Stimulated activated CD4-positive, alpha-beta T cell treated with anti-CD3 and anti-CD28 coated beads, Interleukin-2, amount 100 ng/mL, for 48 hours (primary cell): ENCODE measurements at regions not wholly inside any gene's neighbourhood (a gene's known extent, or its start where the extent isn't known, plus 50 kb on each side); places are given as distances from the start of the nearest gene placed in this dataset.

Source experiments
- DNase-seq, 2 donors: peaks; one replicate each; pipeline ENCODE4 v3.0.0-alpha.2; 2020

DNA sequence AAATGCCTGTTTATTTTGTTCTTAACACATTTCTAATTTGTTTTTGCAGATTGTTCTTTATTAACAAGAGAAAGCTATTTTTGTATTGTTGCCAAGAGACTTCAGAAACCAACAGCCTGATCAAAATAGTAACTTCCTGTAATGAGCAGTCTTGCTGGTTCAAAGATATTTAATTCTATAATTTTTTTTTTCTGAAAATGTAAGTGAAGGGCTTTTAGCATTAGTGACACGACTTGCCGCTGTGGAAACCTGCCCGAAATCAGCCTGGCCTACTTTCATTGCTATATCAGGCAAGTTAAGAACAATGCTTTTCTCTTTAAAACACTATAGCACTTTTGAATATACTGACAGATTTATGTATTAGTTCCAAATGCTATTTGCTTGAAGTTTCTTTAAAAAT, 374.3 kb downstream of the EFNB2 start:
- DNase-seq: no peak

DNA sequence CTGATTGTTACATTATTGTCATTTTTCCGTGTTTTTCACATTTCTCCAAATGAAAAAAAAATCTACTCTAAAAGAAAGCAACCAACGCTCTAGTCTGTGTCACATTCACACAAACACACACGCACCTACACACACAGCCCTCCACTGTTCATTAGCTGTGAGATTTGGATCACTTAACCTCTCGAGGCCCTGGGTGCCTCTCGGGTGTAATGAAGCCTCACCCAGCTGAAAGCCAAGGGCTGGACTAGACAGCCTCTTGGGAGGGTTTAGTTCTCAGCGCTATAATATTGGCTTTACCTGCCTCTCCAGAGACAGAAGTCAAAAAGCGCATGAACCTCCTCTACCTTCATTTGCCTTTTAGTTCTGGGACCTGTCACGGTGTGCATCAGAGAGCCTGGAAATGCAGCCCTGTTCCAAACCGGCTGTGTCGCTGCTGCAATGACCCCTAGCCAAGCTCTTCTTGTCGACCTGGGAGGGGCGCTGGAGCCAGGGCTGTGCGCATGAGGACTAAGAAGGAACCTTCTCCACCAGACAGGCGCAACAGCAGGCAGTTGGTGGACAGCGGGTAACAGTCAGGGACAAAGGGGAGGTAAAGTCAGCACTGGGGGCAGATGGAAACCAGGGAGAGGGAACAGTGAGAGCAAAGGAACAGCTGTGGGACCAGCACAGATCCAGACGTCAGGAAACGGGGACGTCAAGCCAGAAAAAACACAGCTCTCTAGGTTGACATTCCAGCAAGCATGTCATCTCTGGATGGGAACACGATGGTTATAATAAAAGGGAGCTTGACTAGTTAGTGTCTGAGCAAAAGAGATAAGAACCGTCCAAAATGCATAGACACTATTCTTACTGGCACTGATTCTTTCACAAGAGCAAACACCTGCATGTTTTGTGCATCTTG, 375.9 kb downstream of the EFNB2 start:
- DNase-seq: no peak

DNA sequence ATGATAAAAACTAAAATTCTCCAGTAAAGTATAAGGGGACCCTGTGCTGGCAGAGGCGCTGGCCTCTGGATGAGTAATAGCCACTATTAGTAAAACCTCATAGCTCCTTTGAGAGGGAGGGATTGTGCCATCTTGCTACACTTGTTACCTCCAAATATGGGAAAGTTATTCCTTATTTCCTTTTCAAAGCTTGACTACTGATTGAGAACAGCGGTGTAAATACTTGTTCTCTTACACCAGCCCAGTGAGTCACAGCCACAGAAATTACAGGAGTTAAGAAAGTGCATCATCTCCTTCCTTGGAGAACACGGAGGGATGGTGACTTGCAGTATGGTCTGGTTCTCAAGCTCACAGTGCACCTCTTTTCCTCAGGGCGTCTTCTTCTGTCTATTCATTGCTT, 379.0 kb downstream of the EFNB2 start:
- no peak for DNase-seq

- DNase-seq: no peak
Observed at GRCh38 chr13:106155411-106155810, 380.1 kb downstream of the EFNB2 start.

DNA sequence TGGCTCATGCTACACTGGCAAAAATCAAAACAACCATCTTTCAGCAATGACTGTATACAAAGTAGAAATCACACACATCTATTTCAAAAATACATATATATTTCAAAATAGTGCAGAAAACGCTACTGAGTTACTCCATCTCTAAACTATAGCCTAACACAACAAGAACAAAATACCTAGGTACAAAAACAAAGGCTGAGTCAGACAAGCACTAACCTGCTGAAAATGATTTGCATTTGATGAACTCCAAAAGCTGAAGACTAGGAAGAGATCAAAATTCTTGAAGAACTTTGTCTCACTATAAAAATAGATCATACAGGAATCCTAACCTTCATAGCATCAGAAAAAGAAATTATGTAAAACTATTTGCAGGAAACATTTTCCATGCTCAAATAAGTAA, 381.6 kb downstream of the EFNB2 start:
- DNase-seq: no peak

DNA sequence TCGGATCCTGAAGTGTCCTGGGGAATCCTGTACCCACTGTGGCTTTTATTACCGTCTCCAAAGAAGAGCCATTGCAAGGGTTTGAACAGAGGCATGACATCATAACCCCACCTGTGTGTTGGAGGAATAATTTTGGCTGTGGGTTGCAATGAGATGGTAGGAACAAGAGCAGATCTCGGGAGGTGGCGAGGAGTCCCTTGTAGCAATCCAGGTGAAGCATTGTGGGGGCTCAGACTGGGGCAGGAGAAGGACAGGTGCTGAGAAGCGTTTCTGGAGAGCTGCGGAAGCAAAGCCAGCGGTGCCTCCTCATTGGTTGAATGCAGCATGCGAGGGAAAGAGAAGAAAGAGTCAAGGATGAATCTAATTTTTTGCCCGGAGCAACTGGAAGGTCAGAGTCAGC, 382.4 kb downstream of the EFNB2 start:
- DNase-seq: no peak

- DNase-seq: no peak
Observed at GRCh38 chr13:106152047-106152446, 383.4 kb downstream of the EFNB2 start.

- DNase-seq: no peak
Observed at GRCh38 chr13:106151056-106151699, 384.3 kb downstream of the EFNB2 start.

- DNase-seq: no peak
Observed at GRCh38 chr13:106145997-106146864, 389.2 kb downstream of the EFNB2 start.

DNA sequence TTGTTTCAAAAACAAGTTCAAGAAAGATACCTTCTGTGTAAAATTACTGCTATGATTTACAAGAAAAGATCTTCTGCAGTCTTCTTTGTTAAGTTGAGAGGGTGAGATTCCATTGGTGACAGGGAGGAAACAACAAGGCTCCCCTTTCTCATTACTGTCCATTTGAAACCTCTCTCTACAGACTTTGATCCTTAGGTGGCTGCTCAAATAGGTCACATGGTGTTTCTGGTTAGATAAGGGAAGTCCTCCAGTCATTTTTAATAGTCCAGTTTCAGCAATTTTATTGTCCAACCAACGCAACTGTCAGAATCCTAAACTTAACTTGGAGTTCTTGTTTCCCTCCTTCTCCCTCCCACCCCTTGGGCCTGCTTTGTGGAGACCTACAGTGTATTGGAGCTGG, 390.4 kb downstream of the EFNB2 start:
- DNase-seq: no peak

DNA sequence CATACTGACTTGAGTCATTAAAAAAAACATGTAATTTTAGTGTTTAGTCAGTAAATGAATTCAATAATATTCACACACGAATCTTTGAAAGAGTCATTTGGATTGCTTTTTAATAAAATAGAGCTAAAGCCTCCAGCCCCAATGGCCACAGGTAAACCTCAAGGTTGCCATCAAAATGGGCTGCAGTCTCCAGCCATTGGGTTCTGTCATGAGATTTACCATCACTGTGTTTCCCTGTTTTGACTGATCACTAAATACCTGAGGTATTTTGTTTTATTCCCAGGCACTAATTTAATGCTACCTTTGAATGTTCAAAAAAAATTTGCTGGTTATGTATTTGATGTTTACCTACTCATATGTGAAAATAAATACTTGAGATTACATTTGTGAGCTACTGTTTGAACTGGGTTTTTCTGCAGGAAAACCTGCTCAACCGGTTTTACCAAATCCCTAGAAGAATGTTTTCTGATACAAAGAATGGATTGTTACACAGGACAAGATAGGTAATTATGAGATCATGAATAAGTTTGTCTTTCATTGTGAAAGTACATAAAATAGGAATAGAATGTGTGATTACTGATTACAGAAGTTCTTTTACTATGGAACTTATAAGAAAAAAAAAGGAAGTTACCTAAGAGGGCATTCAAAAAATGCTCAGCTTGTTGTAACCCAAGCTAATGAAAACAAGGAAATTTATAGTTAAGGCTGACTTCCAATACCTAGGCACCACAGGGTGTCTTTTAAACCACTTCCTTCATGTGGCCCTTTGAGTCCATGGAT, 391.3 kb downstream of the EFNB2 start:
- DNase-seq: no peak

DNA sequence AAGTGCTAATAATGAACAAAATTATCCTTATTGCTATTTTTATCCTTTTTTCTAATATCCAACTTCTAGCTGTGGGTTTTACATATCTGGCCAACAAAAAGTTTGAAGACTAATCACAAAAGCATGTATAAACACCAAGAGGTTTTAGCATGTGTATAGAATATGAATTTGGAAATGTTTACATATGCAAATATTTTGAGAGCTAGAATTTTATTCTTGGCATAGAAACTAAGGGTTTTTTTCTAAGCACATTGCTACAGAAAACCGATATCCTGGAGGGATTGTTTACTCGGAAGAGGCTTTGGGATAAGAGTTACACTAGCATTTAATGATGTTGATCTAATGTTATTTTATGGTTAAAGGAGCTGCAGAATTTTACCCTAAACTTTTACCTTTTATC, 392.1 kb downstream of the EFNB2 start:
- no peak for DNase-seq

DNA sequence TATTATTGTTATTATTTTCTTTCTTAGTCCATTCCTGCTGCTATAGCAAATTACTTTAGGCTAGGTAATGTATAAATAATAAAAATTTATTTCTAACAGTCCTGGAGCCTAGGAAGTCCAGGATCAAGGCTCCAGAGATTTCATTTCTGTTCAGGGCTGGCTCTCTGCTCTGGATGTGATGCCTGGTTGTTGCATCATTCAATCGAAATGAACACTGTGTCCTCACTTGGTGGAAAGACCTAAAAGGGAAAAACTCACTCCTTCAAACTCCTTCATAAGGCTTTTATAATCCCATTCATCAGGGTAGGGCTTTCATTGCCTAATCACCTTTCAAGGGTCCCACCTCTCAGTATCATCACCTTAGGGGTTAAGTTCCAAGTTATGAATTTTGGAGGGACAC, 395.0 kb downstream of the EFNB2 start:
- no peak for DNase-seq

DNA sequence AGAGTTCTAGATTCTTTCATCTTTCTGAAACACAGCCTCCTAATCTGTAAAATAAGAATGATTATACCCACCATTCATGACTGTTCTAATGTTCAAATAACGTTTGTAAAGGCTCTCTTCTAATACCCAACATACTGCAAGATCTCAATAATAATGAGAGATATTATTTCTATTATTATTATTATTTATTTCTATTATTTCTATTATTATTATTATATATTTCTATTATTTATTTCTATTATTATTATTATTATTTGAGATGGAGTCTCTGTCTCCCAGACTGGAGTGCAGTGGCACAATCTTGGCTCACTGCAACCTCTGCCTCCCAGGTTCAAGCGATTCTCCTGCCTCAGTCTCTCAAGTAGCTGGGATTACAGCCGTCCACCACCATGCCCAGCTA, 395.5 kb downstream of the EFNB2 start:
- no peak for DNase-seq

- no peak for DNase-seq
Observed at GRCh38 chr13:106139377-106139776, 396.1 kb downstream of the EFNB2 start.

DNA sequence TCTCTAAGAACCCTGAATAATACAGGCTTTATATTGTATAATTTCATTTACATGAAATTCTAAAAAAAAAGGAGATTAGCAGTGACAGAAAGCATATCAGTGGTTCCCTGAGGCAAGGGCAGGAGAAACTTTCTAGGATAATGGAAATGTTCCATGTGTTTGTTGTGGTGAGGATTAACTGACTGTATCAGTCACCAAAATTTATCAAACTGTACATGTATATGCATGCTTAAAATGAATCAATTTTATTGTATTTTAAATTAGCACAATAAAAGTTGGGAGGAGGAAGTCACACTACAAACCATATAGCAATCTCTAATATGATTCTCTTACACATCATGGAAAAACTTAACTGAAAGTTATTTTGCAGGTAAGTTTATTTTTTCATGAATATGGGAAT, 396.8 kb downstream of the EFNB2 start:
- DNase-seq: no peak

DNA sequence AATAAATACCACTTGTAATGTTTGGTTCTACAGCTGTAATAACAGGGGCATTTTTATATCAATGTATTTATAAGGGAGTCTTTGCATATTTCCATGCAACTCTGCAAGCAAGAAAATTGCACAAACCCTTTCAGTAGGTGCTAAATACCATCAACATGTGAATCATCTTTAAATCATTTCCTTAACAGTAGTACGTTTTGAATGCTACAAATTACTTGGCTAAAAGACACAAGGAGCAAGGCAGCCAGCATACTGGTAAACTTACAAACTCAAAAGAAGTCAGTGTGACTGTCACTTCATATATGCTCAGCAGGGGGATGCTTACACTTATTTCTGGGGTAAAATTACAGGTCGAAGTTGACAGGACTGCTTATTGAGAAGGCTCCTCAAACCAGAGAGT, 402.4 kb downstream of the EFNB2 start:
- no peak for DNase-seq

- DNase-seq: no peak
Observed at GRCh38 chr13:106132216-106132615, 403.2 kb downstream of the EFNB2 start.

GRCh38 chr13:106129993-106130392, 405.5 kb downstream of the EFNB2 start:
- no peak for DNase-seq

DNA sequence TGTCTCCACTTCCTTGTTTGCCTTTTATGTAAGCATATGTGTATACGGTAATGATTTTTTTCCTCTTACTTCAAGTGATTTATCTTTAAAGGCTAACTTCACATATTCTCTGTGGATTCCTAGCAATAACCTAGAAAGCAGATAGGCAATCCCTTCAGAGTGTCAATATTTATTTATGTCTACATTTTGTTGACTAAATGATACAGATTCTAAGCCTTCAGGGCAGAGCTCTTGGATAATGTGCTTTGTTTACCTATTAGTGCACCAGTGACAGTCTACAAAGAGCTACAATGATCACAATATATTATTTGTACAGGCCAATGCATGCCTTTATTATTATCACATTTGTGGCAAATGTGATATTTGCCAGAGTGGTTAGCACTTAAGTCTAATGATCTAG, 406.2 kb downstream of the EFNB2 start:
- no peak for DNase-seq

GRCh38 chr13:106122234-106122633, 413.2 kb downstream of the EFNB2 start:
- DNase-seq: no peak

DNA sequence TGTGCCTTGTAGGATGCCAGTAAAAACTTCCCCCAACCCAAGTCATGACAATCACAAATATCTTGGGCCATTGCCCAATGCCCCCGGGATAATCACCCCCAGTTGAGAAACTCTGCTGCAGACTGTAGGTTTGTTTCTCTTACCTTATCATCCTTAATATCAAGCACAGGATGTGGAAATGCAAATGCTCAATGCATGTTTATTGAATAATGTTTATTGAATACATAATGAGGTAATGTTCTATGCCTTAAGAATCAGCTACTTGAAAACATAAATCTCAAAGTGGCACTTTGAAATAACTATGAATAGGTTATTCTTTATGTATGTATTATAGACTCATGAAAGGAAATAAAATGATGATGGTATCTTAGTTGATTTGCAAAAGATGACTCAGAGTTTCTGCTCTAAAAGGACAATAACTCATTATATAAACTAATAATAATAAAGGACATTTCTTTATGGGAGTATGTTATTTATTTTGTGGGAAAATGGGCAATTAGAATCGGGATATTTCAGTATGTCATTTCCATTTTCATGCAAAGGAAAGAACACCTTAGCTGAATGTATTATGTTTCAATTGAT, 414.2 kb downstream of the EFNB2 start:
- no peak for DNase-seq
